AG09309 (cell line): ENCODE measurements at regions not wholly inside any gene's neighbourhood (a gene's known extent, or its start where the extent isn't known, plus 50 kb on each side); places are given as distances from the start of the nearest gene placed in this dataset.

Experiments used
- DNase-seq: peaks from one replicate; pipeline ENCODE4 v3.0.0-alpha.2; 2010; ENCODE audit warnings: low read depth
- H3K4me3 ChIP-seq: 2 replicates; pipeline ENCODE4 v1.5.1; 2011; ENCODE audit warnings: mild to moderate bottlenecking, low read depth, low read length, moderate library complexity; ENCODE audit not compliant: control insufficient read depth
- TF ChIP-seq, protein P1 (sequence below): IDR thresholded peaks from 2 replicates; pipeline ENCODE4 v1.5.1; 2011; ENCODE audit warnings: mild to moderate bottlenecking, low read depth, low read length, inconsistent platforms; ENCODE audit not compliant: insufficient read depth, control insufficient read depth; ENCODE audit errors: missing control alignments

DNA sequence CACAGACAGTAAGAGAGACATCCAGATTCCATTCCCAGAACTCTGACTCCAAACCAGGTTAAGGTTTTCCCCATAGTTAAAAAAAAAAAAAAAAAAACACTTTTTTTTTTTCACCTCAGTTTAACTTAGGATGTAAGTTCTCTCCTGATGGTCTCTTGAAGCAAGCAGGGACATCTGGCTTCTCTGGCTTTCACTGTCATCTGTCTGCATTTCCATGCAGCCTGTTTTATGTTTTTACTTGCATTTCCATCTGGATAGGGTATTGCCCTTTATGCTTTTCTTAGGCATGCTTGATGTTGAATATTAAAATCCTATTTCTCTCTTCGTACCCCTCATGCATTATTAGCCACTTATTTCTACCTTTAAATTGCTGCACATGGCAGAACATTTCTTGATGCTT, 135.3 kb upstream of the WWC1 start:
- TF ChIP-seq, protein P1, sequence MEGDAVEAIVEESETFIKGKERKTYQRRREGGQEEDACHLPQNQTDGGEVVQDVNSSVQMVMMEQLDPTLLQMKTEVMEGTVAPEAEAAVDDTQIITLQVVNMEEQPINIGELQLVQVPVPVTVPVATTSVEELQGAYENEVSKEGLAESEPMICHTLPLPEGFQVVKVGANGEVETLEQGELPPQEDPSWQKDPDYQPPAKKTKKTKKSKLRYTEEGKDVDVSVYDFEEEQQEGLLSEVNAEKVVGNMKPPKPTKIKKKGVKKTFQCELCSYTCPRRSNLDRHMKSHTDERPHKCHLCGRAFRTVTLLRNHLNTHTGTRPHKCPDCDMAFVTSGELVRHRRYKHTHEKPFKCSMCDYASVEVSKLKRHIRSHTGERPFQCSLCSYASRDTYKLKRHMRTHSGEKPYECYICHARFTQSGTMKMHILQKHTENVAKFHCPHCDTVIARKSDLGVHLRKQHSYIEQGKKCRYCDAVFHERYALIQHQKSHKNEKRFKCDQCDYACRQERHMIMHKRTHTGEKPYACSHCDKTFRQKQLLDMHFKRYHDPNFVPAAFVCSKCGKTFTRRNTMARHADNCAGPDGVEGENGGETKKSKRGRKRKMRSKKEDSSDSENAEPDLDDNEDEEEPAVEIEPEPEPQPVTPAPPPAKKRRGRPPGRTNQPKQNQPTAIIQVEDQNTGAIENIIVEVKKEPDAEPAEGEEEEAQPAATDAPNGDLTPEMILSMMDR, result no peak
- no peak overlapping the region for H3K4me3 ChIP-seq
- DNase-seq, result no peak

DNA sequence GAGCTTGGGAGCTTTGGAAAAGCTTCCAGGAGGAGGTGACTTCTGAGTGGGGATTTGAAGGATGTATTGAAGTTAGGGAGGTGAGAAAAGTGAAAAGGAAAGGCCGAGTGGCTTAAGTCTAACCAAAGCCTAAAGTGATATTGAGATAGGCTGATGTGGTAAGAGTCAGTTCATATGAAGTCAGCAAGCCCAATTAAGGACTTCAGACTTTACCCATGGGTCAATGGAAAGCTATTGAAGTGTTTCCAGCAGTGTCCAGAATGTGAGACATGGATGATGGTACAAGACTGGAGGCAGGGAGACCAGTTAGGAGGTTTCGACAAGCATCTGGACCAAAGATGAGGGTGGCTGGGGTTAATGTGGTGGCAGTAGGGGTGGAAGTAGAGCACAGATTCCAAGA, 134.3 kb upstream of the WWC1 start:
- no peak overlapping the region for H3K4me3 ChIP-seq
- TF ChIP-seq, protein P1, result no peak
- DNase-seq, result no peak

GRCh38 chr5:168159425-168159824, 132.0 kb upstream of the WWC1 start:
- no peak overlapping the region for H3K4me3 ChIP-seq
- TF ChIP-seq, protein P1, result no peak
- no peak for DNase-seq

GRCh38 chr5:168162464-168162863, 129.0 kb upstream of the WWC1 start:
- H3K4me3 ChIP-seq, result no peak overlapping the region
- no peak for DNase-seq
- TF ChIP-seq, protein P1, result no peak

DNA sequence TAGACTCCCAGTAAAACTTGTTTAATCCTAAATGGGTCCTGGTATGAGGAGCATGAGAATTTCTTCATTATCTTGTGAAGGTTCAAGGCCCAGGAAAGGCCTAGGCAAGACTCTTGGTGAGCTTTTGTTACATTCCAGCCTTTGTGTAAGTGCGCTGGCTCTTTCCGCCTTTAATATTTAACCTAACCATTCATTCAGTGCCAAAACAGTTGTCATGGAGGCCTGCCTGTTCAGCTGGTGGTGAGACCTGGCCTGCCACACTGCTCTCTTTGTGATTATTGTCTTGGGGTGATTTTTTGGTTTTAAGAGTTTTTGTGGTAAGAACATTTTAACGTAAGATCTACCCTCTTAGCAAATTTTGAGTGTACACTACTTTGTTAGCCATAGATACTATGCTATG, 127.5 kb upstream of the WWC1 start:
- no peak for DNase-seq
- no peak overlapping the region for H3K4me3 ChIP-seq
- TF ChIP-seq, protein P1, result no peak

GRCh38 chr5:168165221-168165914, 126.1 kb upstream of the WWC1 start:
- no peak overlapping the region for H3K4me3 ChIP-seq
- no peak for DNase-seq
- TF ChIP-seq, protein P1, result no peak
